CD4-positive, alpha-beta T cell treated with Interferon gamma for 1 hour (primary cell): ENCODE measurements at regions not wholly inside any gene's neighbourhood (a gene's known extent, or its start where the extent isn't known, plus 50 kb on each side); places are given as distances from the start of the nearest gene placed in this dataset.
"Not testable (repeated sequence)": the region's sequence is repeated elsewhere in the genome, so short reads cannot be mapped to it uniquely, and the experiment has no call there.

Experiments
- DNase-seq: peaks from one replicate; pipeline ENCODE4 v3.0.0-alpha.2; 2020

DNA sequence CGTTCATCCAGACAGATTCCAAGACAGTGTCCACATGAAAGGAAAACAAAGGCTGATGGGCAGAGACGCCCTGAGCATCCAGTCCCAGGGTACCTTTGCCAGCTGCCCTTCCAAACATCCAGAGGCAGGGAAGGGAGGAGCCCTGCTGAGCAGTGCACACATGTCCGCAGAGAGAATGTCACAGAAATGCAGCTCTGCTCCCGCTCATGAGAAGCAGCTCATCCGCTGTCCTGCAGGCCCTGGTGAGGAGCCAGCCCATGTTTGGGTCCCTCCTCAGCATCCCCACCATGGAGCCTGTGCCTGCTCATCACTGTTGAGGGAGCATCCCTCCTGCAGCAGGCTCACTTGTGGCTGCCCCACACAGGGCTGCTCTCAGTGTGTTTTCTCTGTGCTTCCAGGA is 484.7 kb downstream of the GOLGA6L6 start:
- DNase-seq: not testable (repeated sequence)

DNA sequence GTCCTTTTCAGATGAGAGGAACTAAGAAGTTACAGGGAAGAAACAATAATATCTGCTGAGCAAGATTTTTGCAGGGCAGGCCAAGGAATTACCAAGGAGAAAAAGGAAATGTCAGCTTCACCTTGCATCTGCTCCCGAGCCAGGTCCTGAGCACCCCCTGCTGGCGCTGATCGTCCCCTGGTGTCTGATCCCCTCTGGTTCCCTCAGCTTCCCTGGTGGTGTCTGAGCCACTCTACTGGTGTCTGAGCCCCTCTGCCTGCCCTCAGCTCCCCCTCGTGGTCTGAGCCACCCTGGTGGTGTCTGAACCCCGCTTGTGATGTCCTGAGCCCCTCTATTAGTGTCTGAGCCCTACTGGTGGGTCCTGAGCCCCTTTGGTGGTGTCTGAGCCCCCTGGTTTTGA is 485.7 kb downstream of the GOLGA6L6 start:
- DNase-seq: not testable (repeated sequence)

DNA sequence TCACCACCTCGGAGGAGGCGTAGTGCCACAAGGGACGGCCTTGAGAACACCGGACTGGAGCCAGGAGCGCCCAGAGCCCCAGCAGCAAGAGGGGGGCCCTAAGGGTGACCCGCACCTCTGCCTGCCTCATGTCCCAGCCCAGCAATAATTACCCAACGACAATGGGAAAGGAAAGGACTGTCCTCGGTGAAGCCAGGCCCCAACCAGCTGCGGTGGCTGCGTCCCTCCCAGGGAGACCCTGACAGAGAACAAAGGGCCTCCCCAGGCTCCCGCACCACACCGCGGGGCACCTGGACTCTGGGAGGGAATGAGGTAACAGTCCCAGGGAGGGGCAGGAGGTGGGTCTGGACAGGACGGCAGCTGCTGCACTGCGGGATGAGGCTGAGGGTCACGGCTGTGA is 493.4 kb downstream of the GOLGA6L6 start:
- not testable (repeated sequence) for DNase-seq

DNA sequence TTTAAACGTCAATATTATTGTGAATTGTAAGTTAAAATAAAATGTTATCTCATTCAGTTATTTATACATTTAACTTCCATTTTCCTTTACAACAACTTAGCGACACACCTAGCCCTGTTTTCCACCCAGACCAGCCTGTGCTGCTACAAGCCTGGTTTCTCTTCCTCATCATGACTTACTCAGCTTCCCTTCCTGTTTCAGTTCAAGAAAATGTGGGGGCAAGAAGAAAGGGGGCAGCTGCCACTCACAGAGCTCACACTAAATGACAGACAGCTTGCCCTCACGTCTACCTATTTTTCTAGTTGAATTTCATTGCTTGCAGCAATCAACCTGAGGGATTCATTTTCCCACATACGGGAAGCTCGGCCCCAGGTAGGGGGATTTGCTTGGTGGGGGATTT is 496.4 kb downstream of the GOLGA6L6 start:
- DNase-seq: not testable (repeated sequence)

DNA sequence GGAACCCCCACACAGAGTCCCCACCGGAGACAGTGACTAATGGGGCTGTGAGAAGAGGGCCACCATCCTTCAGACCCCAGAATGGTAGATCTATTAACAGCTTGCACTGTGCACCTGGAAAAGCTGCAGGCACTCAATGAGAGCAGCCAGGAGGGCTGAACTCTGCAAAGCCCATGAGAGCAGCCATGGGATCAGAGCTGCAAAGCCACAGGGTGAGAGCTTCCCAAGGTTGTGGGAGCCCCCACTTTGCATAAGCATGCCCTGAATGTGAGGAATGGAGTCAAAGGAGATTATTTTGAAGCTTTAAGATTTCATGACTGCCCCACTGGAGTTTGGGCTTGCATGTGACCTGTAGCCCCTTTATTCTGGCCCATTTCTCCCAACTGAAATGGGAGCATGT is 500.9 kb downstream of the GOLGA6L6 start:
- DNase-seq: not testable (repeated sequence)

DNA sequence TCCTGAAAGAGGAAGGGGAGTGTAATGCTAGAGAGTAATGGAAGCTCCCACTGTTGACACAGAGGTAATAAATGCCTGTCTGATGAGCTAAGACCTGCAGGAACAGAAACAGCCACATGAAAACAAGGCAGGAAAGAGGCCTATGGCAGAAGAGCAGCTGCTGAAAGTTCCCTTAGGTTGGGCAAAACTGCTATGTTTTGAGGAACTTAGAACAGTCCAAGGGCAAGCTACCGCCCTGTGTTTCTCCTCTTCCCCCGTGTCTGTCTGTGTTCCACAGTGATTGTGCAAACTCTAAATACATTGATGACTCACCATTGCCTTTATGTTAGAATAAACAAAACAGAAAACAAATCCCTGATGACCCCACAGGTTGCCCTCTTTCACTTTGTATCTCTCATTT is 516.6 kb downstream of the GOLGA6L6 start:
- DNase-seq: not testable (repeated sequence)

DNA sequence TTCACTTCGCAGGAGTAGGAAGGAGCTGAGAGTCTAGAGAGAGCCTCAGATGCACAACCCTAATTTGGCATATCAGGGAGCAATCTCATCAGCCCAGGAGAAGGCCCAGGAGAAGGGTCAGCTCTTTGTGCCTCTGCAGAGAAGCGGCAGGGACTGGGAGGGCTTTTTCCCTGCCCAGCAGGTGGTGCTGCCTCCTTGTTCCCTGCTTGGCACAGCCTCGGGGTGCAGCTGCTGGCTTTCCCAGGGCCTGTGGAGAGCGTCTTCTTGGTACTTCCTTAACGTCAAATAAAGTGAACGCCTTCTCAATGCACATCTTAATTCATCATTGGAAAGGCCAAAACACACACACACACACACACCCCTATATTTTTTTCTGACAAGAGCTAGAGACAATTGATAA is 519.3 kb downstream of the GOLGA6L6 start:
- DNase-seq: not testable (repeated sequence)

DNA sequence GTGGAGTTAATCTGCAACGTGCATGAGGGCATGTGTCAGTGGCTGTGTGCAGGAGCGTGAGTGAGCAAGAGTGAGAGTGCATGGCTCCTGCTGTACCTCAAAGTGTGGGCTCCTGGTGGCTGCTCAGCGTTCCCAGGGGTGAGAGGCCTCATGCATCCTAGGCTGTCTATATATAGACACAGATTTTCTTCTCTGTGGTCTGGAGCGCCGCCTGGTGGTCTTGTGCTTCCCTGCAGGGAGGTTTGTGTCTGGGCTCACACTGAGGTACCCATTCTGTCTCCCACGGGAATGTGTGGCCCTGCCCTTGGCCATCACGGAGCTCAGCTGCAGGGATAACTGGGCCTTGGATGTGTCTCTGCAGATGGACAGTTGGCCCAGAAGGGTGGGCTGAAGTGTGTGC is 520.2 kb downstream of the GOLGA6L6 start:
- not testable (repeated sequence) for DNase-seq

DNA sequence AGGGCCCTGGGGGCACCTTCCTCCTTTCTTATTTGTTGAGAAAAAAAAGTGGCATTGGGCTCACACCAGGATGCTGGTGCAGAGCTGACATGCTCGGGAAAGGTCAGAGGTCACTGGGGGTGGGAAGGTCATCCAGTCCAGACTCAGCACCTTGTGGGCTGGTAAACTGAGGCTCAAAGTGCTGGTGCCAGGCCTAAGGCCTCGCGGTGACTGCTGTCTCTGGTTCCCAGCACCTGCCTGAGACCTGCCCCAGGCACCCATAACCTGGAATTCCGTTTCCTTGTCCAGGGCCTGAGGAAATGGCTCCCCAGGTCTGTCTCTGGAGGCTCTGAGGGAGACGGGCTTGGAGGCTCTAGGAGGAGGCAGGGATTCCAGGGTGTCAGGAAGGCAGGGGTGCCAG is 521.0 kb downstream of the GOLGA6L6 start:
- not testable (repeated sequence) for DNase-seq

DNA sequence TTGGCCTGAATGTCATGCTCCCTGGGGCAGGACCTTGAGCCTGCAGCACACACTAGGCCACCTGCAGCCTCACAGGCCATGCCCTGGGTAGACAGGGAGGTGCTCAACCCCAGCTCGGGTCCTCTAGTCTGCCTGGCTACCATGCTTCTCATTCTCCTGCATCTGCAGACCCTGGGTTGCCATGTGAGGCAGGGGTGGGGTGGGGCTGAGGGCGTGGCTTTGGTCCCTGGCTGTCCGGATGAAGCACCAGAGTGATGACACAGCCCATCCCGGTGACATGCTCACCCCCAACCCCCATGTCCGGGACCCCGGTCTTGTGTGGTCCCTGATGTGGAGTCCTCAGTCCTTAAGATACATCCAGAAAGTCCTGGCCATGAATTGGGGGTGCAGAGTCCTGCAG is 521.8 kb downstream of the GOLGA6L6 start:
- DNase-seq: not testable (repeated sequence)

DNA sequence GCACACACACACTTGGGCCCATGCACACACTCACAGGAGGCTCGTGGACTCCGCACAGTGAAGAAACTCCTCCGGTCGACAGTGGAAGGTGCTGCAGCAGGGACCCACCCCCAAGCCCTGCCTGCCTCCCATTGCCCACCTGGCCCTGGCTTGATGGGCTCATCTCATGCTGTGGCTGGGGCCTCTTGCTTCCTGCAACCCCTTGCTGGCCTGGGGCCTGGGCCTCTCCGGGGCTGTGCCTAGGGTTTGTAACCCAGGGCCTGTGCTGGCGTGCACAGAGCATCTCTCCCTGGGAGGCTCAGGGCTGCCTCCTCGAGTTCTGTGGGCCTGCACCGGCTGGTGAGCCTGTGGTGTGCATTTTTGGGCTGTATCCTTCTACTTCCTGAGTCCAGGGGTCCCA is 524.0 kb downstream of the GOLGA6L6 start:
- DNase-seq: not testable (repeated sequence)

DNA sequence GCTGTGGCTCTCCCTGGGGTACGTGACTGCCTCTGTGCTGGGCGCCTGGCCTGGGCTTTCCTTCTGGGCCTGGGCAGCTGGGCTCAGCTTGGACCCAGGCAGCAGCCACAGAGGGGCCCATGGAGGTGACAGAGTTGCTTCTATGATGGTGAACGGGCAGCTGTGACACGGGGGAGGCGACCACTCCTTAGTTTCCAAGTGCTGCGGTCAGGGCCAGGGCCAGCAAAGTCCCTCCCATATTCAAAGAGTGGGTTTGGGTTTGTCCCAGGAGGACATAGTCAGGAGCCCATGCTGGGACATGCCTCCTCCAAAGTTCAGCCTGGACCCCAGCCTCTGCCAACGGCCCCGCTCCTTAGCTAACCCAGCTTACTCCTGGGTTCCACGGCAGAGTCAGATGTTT is 524.7 kb downstream of the GOLGA6L6 start:
- DNase-seq: not testable (repeated sequence)

DNA sequence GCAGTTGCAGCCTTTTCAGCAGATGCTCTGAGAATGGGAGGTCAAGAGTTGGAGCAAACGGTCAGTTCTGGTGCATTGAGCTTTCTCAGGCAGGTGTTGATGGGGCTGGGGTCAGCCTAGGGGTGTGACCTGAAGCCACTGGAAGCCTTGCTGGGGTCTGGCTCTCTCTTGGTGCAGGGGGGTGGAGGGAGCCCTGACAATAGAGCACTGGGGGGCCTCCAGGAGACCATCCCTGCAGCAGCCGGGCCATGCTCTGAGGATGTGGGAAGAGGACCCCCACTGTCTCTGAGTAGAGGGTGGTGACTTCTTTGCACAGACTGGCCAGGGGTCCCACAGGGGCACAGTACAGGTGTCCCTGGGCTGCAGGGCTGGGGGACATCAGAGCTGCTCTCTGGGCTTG is 528.8 kb downstream of the GOLGA6L6 start:
- DNase-seq: not testable (repeated sequence)

DNA sequence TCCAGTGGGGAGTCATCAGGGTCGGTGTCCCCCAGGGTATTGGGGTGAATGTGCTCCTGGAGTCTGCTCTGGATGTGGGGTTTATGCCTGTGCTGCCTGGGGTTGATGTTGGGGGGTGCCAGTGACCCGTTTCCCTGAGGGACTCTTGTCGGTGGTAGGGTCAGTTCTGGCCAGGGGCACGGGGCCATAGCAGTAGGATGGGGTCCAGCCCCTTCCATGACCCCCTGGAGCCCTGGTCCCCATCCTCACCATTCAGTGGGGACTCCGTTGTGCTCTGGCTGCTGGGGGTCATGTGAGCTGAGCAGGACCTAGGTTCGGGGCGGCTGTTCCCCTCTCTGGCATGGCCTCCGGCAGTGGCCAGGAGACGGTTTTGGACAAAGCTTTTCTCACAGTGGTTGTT is 530.8 kb downstream of the GOLGA6L6 start:
- DNase-seq: not testable (repeated sequence)

DNA sequence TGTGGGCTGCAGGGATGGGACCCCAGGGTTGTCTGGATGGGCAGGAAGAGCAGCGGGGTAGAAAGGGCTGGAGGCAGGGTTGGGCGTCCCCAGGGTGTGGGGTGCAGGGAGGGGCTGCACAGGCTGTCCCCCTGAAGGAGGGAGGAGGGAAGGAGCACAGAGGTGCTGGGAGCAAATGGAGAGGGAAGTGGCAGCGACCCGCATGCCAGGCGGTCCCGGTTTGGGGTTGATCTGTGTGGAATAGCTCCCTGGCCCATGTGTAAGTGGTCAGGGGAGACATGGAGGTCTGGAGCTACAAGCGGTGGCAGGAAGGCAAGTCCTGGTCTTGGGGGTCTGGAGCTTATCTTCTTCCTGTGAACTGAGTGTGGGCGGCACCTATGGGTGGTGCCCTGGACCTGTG is 532.0 kb downstream of the GOLGA6L6 start:
- DNase-seq: not testable (repeated sequence)

DNA sequence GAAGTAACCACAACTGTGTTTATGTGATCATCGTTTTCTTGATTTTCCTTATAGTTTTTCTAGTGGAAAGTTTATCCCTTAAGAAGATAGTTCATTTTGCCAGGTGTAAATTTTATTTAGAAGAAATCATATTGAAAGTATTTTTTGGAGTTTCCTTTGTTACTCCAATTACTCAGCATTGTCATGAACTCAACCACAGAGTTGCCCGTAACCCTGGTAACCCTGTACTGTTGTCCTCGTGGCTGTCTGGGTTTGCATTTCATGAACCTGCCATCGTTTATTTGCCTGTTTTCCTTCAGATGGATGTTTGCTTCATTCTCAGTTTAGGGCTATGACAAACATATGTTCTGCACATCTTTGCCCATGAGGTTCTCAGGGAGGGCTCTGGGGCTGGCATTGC is 534.3 kb downstream of the GOLGA6L6 start:
- DNase-seq: not testable (repeated sequence)

DNA sequence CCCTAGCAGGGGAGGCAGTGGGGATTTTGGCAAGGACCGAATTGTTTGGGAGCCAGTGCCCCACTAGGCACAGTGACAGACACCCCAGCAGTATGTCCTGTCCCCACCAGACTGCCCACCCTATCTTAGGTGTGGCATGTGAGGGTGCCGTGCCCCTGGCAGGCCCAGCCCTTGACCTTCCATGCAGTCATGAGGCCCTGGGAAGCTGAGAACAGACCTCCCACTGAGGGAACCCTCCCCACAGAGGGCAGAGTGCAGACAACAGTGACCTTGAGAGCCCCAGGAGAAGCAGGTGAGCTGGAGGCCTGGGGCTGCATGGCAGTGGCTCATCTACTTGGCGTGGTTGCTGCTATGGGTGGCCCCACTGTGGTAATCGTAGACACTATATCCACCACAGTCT is 538.1 kb downstream of the GOLGA6L6 start:
- DNase-seq: not testable (repeated sequence)

DNA sequence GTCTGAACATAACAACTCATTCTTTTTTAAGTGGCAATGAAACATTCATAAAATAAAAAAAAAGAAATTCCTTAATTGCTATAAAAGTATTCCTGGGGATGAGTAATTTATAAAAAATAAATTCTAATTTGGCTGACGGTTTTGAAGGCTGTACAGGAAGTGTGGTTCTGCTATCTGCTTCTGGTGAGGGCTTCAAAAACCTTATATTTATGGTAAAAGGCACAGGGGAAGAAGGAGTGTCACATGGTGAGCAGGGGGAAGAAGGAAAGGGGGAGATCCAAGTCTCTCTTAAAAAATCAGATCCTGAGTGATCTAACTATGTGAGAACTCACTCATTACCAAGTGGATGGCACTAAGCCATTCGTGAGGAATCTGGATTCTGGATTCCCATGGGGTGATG is 539.0 kb downstream of the GOLGA6L6 start:
- not testable (repeated sequence) for DNase-seq

DNA sequence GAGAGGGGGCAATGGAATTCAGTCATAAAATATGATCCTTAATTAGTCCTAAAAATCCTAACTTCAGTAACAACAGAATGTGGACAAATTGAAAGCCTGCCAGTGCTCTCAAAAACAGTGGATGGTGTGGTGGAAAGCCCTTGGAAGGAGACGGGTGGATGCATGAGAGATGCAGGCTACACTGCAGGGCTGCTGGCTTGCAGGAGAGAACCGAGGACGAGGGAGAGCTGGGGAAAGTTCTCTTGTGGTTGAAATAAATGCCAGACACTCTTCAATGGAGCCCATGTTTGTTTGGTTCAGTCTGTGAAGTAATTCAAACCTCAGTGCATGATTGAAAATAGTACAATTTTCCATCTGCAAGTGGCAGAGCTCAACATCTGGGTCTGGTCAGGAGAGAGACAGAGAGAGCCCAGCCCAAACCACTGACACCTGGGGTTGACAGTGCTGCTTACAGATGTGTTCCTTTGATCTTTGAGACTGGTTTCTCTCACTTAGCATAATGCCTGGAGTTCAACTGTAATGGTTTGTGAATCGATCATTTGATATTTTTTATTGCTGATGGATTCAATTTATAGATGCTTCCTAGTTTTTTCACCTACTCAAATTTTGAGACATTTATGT is 544.9 kb downstream of the GOLGA6L6 start:
- not testable (repeated sequence) for DNase-seq

DNA sequence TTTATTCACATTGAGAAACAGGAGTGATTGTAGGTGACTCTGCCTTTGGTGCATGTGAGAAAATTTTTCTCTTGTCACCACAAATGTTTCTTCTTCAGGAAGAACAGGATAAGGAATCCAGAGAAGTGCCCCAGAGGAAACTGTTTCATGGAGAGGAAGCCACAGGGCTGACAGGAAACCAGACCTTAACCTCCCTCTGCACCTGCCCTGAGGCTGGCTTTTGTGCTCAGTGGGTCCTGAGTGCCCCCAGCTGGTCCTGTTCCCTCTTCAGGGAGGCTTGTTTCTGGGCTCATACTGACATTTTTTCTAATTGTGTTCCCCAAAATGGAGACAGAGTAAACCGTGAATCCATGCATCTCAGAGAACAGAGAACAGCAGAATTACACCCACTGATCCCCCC is 546.3 kb downstream of the GOLGA6L6 start:
- not testable (repeated sequence) for DNase-seq

DNA sequence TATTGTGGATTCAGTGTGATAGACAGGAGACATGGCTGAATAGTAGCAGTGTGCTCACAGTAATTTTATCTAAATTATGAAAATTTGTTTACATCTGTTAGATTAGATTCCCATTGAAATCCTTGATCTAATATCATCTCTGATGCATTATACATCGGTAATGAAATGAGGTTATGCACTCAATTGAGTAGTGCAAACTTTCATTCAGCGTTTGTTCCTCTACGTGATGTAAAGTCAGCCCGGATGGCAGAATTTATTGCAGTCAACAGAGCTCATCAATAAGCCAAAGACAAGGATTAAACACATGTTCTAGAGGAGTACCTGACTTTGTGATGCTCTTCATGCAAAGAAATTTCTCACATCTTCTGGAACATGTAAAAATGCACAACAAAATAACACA is 549.2 kb downstream of the GOLGA6L6 start:
- DNase-seq: no peak

DNA sequence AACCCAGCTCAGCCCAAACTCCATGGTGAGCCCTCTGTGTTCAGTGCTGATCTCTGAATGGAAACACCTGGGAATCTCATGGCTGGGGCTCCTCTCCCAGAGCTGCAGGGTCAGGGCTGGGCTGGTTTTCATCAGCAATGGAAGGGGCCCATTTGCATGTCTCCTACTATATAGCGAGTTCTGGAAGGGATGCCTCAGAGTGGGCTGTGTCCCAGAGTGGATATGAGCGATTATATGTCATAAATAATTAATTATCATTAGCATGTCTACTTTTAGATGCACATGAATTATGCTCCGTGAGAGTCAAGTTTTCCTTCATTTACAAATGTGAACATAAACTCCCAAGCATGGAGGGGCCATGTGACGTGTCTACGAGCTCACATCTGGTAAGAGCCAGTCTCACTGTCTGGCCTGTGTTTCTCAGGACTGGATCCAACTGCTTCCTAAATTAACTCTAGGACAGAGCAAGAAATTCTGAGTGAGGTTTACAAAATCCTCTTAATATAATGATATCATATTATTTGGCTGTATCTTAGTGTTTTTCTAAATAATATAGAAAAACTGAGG is 553.4 kb downstream of the GOLGA6L6 start:
- no peak for DNase-seq

DNA sequence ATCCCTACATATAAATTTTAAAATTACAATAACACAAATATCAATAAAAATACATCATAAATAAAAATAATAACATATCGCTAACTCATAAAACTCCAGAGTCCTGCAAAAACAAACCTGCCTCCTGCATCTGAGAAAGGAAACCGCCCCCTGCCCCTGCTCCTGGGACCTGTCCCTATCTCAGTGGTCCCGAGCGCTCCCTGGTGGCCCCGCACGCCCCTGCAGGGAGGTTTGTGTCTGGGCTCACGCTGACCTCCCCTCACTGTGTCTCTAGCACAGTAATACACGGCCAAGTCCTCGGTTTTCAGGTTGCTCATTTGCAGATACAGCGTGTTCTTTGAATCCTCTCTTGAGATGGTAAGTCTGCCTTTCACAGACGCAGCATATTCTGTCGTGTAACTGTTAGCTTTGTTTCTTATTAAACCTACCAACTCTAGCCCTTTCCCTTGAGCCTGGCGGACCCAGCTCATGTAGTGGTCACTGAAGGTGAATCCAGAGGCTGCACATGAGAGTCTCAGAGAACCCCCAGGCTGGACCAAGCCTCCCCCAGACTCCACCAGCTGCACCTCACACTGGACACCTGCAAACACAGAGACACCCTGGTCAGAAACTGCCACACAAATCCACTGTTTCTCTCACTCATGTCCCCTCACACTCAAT is 554.1 kb downstream of the GOLGA6L6 start:
- DNase-seq: no peak

DNA sequence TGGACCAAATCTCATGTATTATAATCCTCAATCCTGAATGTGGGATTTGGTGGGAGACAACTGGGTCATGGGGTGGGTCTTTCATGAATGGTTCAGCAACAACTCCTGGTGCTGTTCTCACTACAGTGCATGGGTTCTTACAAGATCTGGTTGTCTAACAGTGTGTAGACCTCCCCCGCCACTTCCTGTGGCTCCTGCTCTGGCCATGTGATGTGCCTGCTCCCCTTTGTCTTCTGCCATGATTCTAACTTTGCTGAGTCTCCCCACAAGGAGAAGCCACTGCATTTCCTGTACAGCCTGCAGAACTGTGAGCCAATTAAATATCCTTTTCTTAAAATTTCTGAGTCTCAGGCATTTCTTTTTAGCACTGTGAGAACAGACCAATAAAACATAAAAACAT is 557.5 kb downstream of the GOLGA6L6 start:
- DNase-seq: no peak
